GM19395 (cell line): ENCODE measurements at regions not wholly inside any gene's neighbourhood (a gene's known extent, or its start where the extent isn't known, plus 50 kb on each side); places are given as distances from the start of the nearest gene placed in this dataset.
"Not testable (repeated sequence)": the region's sequence is repeated elsewhere in the genome, so short reads cannot be mapped to it uniquely, and the experiment has no call there.

Experiments
- ATAC-seq: cut with Tn5 transposase; IDR thresholded peaks from one replicate; pipeline ENCODE4 v1.9.1; 2021; ENCODE audit warnings: mild to moderate bottlenecking, moderate library complexity; ENCODE audit not compliant: unreplicated experiment

GRCh38 chr5:126044931-126045565 lies 378.2 kb upstream of the GRAMD2B start:
- no peak for ATAC-seq

DNA sequence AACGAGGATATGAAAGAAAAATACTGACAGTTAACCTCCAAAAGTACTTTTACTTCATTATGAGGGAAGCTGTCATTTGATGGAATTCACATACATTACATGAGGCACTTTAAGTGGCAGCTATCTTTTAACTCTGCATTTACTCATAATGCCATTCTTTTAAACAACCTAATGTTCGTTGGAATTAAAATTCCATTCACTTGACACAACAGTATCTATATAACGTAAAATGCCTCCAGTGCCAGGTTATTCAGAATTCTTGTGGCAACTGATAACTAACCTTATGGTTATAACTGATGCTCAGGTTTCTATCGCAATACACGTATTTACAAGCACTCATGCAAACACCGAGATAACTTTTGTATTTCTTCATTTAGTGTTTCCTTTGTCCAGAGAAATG lies 376.9 kb upstream of the GRAMD2B start:
- no peak for ATAC-seq

DNA sequence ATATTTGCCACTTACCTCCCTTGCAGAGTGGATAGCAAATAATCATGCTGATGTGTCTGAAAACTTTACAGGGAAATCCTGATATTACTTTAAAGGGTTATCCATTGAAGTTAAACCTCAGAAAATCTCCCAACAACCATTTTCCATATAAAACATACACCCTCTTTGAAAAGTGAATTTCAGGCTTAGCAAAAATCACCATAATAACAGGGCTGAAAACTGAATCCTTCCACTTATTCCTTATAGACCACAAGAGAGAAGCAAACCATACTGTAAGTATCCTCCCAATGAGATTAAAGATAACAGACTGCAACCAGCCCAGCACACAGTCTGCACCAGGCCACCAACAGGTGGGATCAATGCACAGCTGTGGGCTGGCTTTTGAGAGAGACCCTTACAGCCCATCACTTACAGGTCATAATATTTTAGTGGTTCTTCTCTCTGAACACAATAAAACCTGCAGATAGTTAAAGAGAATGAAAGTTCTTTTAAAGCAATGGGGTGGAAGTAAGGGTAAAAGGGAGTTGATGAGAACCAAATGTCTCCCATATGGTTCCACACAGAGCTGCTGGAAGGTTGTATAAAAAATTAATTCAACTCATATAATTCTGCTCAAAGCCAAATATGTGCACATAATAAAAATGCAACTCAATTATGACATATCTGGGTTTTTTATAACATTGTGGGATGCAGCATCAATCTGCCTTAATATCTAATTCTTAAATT lies 376.2 kb upstream of the GRAMD2B start:
- ATAC-seq: no peak

DNA sequence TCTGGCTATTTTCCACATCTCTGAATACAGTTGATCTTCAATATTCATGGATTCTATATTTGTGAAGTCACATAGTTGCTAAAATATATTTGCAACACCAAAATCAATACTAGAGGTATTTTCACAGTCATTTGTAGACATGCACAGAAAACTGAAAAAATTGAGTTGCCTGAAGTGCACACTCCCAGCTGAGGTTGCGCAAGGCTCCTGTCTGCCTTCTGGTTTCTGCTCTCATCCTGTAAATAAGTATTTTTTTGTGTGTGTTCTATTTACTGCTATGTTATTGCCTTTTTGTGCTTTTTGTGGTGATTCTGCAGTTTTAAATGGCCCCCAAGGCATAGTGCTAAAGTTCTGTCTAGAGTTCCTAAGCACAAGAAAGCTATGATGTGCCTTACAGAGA lies 371.1 kb upstream of the GRAMD2B start:
- ATAC-seq: no peak

DNA sequence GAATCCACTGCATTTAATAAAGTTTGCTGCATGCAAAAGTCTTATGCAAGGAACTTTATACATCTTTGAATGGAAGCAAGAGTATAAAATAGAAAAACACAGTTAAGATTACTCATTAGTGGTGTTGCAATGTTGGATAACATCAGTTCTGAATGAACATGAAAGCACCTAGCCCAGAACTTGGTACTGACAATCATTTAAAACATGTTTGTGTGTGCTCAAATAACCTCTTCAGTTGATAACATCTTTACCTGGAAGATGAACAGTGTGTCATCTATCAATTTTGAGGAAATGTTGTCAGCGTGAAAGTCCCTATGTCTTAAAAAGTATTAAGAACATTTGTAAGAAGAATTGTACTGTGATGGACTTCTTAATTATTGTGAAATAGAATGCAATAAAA lies 370.4 kb upstream of the GRAMD2B start:
- no peak for ATAC-seq

DNA sequence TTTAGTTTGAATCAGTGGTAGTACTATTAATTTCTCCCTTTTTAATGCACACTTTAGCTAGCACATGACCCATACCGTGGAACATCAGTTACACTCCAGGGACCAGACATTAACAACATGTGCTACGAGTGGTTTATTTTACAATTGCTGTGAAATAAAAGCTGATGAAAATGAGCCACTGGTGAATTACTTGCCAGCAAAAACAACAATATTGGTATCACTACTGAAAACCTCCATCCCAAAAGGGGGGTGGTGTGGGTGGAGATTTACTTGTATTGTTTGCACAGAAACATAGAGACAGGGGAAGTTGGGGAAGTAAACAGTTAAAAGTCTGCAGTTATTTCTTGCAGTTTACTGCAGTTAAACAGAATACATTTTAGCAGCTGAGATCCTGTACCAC lies 369.6 kb upstream of the GRAMD2B start:
- ATAC-seq: no peak

GRCh38 chr5:126054577-126055347 lies 368.4 kb upstream of the GRAMD2B start:
- no peak for ATAC-seq

- no peak for ATAC-seq
Measured at GRCh38 chr5:126055348-126055729, 367.9 kb upstream of the GRAMD2B start.

DNA sequence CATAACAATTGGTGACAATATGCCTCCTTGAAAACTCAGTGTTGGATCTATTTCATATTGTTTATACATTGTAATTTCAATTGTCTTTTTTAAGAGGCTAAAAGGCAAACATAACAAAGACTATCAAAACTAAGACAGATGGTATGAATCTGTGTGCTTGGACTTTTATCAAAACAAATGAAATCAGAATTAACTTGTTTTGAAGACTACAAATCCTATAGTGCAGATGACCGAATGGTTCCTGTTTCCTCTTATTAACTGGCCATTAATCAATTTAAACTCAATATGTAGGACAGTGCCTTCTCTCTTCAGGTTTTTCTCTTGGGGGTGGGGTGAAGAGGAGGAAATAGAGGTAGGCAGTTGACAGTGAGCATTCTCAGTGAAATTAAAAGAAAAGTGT lies 366.9 kb upstream of the GRAMD2B start:
- no peak for ATAC-seq

GRCh38 chr5:126056851-126057622 lies 366.2 kb upstream of the GRAMD2B start:
- no peak for ATAC-seq

DNA sequence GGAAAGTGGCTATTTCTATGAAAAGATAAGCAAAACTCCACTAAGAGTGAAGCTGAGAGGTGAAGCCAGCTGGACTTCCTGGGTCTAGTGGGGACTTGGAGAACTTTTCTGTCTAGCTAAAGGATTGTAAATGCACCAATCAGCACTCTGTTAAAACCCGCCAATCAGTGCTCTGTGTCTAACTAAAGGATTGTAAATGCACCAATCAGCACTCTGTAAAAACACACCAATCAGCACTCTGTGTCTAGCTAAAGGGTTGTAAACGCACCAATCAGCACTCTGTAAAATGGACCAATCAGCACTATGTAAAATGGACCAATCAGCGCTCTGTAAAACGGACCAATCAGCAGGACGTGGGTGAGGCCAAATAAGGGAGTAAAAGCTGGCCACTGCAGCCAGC lies 364.8 kb upstream of the GRAMD2B start:
- not testable (repeated sequence) for ATAC-seq

- ATAC-seq: no peak
Measured at GRCh38 chr5:126062398-126063221, 360.6 kb upstream of the GRAMD2B start.

DNA sequence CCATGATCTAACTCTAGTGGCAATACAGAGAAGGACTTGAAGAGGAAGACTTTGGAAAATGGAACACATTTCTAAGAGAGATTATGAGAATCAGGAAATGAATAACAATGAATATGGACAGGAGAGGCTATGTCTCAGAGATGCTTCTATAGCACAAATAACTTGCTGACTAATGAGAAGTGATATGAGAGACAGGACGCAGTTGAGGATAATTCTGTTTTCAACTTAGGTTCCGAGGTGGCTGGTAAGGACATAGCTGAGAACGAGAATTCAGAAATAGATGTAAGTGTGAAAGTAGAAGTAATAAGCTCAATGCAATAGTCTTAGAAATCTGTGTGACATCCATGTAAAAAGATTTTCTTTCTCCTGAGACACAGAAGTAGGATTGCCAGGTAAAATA lies 358.1 kb upstream of the GRAMD2B start:
- ATAC-seq: no peak

DNA sequence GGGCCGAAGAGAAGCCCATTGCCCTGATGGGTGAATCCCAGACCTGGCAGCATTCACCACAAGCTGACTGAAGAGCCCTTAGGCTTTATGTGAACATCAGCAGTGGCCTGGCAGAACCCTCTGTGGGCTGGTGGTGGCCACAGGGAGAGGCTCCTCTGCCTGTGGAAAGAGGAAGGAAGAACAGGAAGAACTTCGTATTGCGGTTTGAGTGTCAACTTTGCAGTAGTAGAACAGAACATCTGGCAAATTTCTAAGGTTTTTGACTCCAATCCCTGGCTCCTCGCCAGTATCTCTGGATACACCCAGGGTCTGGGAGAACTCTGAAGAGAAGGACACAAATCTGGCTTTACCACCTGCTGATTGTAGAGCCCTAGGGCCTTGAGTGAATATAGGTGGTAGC lies 356.4 kb upstream of the GRAMD2B start:
- no peak for ATAC-seq

GRCh38 chr5:126067404-126067803 lies 355.8 kb upstream of the GRAMD2B start:
- no peak for ATAC-seq

GRCh38 chr5:126069329-126069728 lies 353.9 kb upstream of the GRAMD2B start:
- no peak for ATAC-seq

DNA sequence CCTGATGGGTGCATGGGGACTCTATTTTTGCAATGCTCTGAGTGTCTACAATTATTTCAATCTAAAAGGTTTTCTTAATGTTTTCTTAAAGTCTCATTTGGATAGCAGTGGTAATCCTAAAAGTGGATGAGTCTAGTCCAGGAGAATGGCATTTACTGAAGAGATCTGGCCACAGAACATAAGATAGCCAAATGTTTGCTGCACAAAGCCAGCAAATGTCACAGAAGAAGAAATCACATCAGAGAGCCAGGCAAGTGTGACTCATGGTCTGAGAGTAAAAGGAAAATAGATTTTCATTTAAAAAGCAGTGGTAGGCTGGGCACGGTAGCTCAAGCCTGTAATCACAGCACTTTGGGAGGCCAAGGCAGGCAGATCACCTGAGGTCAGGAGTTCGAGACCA lies 352.7 kb upstream of the GRAMD2B start:
- ATAC-seq: no peak

- no peak for ATAC-seq
Measured at GRCh38 chr5:126074538-126074937, 348.7 kb upstream of the GRAMD2B start.

DNA sequence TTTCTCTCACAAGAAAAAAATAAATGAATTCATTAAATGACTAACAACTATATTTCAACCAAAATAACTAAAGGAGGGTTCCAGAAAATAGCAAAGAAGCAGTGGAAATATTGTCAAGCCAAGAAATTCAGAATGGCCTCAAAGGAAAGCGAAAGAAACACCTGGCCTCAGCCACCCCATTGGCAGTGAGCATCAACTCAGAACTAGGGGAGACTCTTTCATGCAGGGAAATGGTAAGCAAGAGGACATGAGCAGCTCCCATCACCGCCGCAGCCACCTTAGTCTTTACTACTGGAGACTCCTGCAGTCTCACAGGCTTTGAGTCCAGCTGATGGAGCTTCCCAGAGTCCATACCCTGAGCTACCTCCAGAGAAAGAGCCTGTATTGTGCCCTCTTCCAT lies 343.9 kb upstream of the GRAMD2B start:
- ATAC-seq: no peak

DNA sequence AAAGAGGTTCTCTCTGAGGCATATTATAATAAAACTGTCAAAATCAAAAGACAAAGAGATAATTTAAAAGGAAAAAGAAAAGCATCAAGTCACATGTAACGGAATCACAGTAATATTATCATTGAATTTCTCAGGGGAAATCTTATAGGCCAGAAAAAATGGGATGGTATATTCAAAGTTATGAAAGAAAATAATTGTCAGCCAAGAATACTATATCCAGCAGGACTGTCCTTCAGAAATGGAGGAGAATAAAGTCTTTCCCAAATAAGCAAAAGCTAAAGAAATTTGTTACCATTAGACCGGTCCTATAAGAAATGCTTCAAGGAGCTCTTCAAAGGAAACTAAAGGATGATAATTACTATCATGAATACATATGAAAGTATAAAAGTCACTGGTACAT lies 342.0 kb upstream of the GRAMD2B start:
- ATAC-seq: no peak
